WERI-Rb-1 (cell line): ENCODE measurements at regions not wholly inside any gene's neighbourhood (a gene's known extent, or its start where the extent isn't known, plus 50 kb on each side); places are given as distances from the start of the nearest gene placed in this dataset.

ENCODE experiments used
- DNase-seq: peaks from one replicate; pipeline ENCODE4 v3.0.0-alpha.2; 2020
- H3K27ac ChIP-seq: fragments of 250-450 bp; sonication (Bioruptor Pico); 2 replicates; pipeline ENCODE4 v1.5.1; 2020; ENCODE audit warnings: mild to moderate bottlenecking, moderate library complexity
- H3K27me3 ChIP-seq: fragments of 250-450 bp; sonication (Bioruptor Pico); 2 replicates; pipeline ENCODE4 v1.5.1; 2021; ENCODE audit warnings: mild to moderate bottlenecking, low read depth, moderate library complexity; ENCODE audit not compliant: insufficient read depth, severe bottlenecking
- H3K36me3 ChIP-seq: fragments of 250-450 bp; sonication (Bioruptor Pico); 2 replicates; pipeline ENCODE4 v1.5.1; 2020; ENCODE audit warnings: mild to moderate bottlenecking, moderate library complexity
- H3K4me3 ChIP-seq: 2 replicates; pipeline ENCODE4 v1.5.1; 2011; ENCODE audit warnings: low read depth, mild to moderate bottlenecking, control low read depth, low read length
- H3K9me3 ChIP-seq: fragments of 250-450 bp; sonication (Bioruptor Pico); 2 replicates; pipeline ENCODE4 v1.5.1; 2021; ENCODE audit warnings: mild to moderate bottlenecking, moderate library complexity; ENCODE audit not compliant: severe bottlenecking
- CTCF ChIP-seq: IDR thresholded peaks from 2 replicates; pipeline ENCODE4 v1.5.1; 2011; ENCODE audit warnings: low read depth, mild to moderate bottlenecking, control low read depth, inconsistent platforms, low read length

- Histone ChIP-seq H3K4me3 (no peak overlapping the region), H3K27me3 (no peaks in the 10 kb centered on the region), H3K27ac (no peak overlapping the region), H3K9me3 (no peaks in the 10 kb centered on the region), H3K36me3 (no peaks in the 10 kb centered on the region)
- TF ChIP-seq CTCF, result no peak
- no peak for DNase-seq
These were observed 205.2 kb upstream of the PPP2R2D start for GRCh38 chr10:131695496-131696165.

- no peak for TF ChIP-seq CTCF
- H3K27me3 ChIP-seq, result no peaks in the 10 kb centered on the region
- no peak for DNase-seq
- H3K27ac ChIP-seq, result no peak overlapping the region
- no peak overlapping the region for H3K4me3 ChIP-seq
- no peaks in the 10 kb centered on the region for H3K36me3 ChIP-seq
- H3K9me3 ChIP-seq, result no peaks in the 10 kb centered on the region
These were observed 203.2 kb upstream of the PPP2R2D start for GRCh38 chr10:131697476-131698128.

DNA sequence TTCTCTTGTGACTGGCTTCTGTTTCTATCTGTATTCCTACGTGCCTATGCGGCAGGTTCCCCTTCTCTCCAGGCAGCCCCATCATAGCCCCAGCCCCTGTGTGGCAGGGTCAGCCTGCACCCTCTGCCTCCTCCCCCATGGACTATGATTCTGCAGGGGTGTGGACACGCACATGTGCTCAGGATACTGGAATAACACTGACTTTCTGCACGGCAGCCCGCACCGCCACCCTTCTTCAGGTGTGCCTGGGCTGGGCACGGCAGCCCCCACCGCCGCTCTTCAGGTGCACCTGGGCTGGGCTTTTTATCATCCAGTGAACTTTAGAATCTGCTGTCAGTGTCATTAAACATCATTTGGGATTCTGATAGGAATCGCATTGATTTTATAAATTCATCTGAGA, 202.6 kb upstream of the PPP2R2D start:
- no peak for DNase-seq
- Histone ChIP-seq H3K27ac (no peak overlapping the region), H3K4me3 (no peak overlapping the region), H3K27me3 (no peaks in the 10 kb centered on the region), H3K9me3 (no peaks in the 10 kb centered on the region), H3K36me3 (no peaks in the 10 kb centered on the region)
- no peak for TF ChIP-seq CTCF

DNA sequence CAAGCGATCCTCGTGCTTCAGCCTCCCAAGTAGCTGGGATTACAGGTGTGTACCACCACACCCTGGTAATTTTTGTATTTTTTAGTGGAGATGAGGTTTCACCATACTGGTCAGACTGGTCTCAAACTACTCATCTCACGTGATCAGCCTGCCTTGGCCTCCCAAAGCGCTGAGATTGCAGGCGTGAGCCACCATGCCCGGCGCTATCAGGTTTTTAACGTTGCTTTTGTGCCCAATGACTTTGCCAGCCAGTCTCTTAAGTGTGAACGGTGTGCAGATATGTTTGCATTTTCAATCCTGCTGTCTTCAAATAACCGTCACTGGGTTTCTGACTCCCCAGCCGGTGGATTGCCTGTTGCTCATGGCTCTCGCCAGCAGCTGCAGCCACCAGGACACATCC, 201.8 kb upstream of the PPP2R2D start:
- Histone ChIP-seq H3K36me3 (no peaks in the 10 kb centered on the region), H3K27me3 (no peaks in the 10 kb centered on the region), H3K27ac (no peak overlapping the region), H3K4me3 (no peak overlapping the region), H3K9me3 (no peaks in the 10 kb centered on the region)
- DNase-seq, result no peak
- TF ChIP-seq CTCF, result no peak

GRCh38 chr10:131700032-131700431, 200.8 kb upstream of the PPP2R2D start:
- no peak overlapping the region for H3K4me3 ChIP-seq
- no peaks in the 10 kb centered on the region for H3K27me3 ChIP-seq
- no peak for TF ChIP-seq CTCF
- H3K36me3 ChIP-seq, result no peaks in the 10 kb centered on the region
- no peak for DNase-seq
- H3K9me3 ChIP-seq, result no peaks in the 10 kb centered on the region
- no peak overlapping the region for H3K27ac ChIP-seq
